ENCODE measurements at regions not wholly inside any gene's neighbourhood (a gene's known extent, or its start where the extent isn't known, plus 50 kb on each side); places are given as distances from the start of the nearest gene placed in this dataset.

DNA sequence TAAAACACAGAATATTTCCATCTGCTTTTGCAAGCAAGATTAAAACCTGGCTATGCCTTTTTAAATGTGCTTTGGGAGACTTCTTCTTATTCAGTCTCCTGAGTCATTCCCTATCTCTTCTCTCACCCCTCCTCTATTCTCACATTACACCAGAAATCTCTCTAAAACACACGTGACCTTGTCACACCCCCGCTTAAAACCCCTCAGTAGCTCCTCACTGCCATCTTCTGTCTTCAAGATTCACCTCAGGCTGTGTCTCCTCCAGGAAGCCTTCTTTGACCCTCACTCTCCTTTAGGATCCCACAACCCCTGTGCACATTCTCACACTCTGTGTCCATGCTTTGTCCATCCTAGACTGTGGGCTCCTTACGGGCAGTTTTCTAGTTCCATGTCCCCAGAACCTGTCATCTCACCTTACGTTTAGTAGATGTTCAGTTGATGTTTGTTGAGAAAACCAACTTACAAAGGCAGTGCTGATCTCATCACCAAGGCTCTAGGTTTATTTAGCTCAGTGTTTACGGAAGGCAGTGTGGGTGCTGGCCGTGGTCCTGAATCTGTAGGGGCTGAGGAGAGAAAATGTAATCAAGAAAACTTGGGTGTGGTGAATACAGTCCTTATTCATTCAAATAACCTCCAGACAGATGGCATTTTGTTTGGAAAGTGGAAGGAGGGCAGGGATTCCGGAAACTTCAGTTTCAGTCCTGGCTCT lies 143.5 kb downstream of the DMRTA2 start:
- no peak overlapping the region for H3K27ac ChIP-seq (ENCODE audit: low read depth, low read length)
- H3K79me2 ChIP-seq (ENCODE audit: control insufficient read depth, low read length) = no peaks in the 10 kb centered on the region
- no peak overlapping the region for H3K4me3 ChIP-seq (ENCODE audit: low read length)
- no peaks in the 10 kb centered on the region for H3K36me3 ChIP-seq (ENCODE audit: control insufficient read depth, low read length)
- H4K20me1 ChIP-seq (ENCODE audit: control insufficient read depth, insufficient read depth, low read depth, low read length) = no peaks in the 10 kb centered on the region
- H3K9me3 ChIP-seq (ENCODE audit: control insufficient read depth, insufficient read depth, low read length) = no peaks in the 10 kb centered on the region
- H3K9me2 ChIP-seq (replicated peaks; ENCODE audit: control insufficient read depth, low read length) = no peaks in the 10 kb centered on the region
- no peak overlapping the region for H3K4me2 ChIP-seq (ENCODE audit: low read length)
- no peaks in the 10 kb centered on the region for H3K4me1 ChIP-seq (ENCODE audit: control insufficient read depth, low read length)
- H3F3A ChIP-seq (ENCODE audit: control insufficient read depth, insufficient read depth) = no peaks in the 10 kb centered on the region
- 0 out of 2 replicates have a peak, but pooled peaks cover 7% of the 10 kb centered on the region for H3K27me3 ChIP-seq (ENCODE audit: control insufficient read depth, low read length)
- TF ChIP-seq EZH2phosphoT487 (IDR thresholded peaks at IDR 0.05; ENCODE audit: borderline replicate concordance, low read length) (no peak), CTCF (IDR thresholded peaks at IDR 0.05; ENCODE audit: low read depth, low read length, poor library complexity, severe bottlenecking) (no peak)

- no peaks in the 10 kb centered on the region for H3K9me2 ChIP-seq (replicated peaks; ENCODE audit: control insufficient read depth, low read length)
- TF ChIP-seq CTCF (IDR thresholded peaks at IDR 0.05; ENCODE audit: low read depth, low read length, poor library complexity, severe bottlenecking) (no peak), EZH2phosphoT487 (IDR thresholded peaks at IDR 0.05; ENCODE audit: borderline replicate concordance, low read length) (no peak)
- no peaks in the 10 kb centered on the region for H3K79me2 ChIP-seq (ENCODE audit: control insufficient read depth, low read length)
Observed at GRCh38 chr1:50278961-50279360, 144.3 kb downstream of the DMRTA2 start.

GRCh38 chr1:50278410-50278809 lies 144.8 kb downstream of the DMRTA2 start:
- Histone ChIP-seq H3K36me3 (ENCODE audit: control insufficient read depth, low read length) (no peaks in the 10 kb centered on the region), H3K4me1 (ENCODE audit: control insufficient read depth, low read length) (no peaks in the 10 kb centered on the region), H3K27ac (ENCODE audit: low read depth, low read length) (no peak overlapping the region), H4K20me1 (ENCODE audit: control insufficient read depth, insufficient read depth, low read depth, low read length) (no peaks in the 10 kb centered on the region), H3F3A (ENCODE audit: control insufficient read depth, insufficient read depth) (no peaks in the 10 kb centered on the region), H3K9me2 (replicated peaks; ENCODE audit: control insufficient read depth, low read length) (no peaks in the 10 kb centered on the region), H3K27me3 (ENCODE audit: control insufficient read depth, low read length) (0 out of 2 replicates have a peak, but pooled peaks cover 10% of the 10 kb centered on the region), H3K79me2 (ENCODE audit: control insufficient read depth, low read length) (no peaks in the 10 kb centered on the region), H3K4me2 (ENCODE audit: low read length) (no peak overlapping the region), H3K4me3 (ENCODE audit: low read length) (no peak overlapping the region), H3K9me3 (ENCODE audit: control insufficient read depth, insufficient read depth, low read length) (no peaks in the 10 kb centered on the region)
- TF ChIP-seq EZH2phosphoT487 (IDR thresholded peaks at IDR 0.05; ENCODE audit: borderline replicate concordance, low read length) = no peak

More at GRCh38 chr1:50278961-50279360, 144.3 kb downstream of the DMRTA2 start:
- H3K4me2 ChIP-seq (ENCODE audit: low read length) = no peak overlapping the region
- H3K4me3 ChIP-seq (ENCODE audit: low read length) = no peak overlapping the region
- no peak overlapping the region for H3K27ac ChIP-seq (ENCODE audit: low read depth, low read length)
- H3F3A ChIP-seq (ENCODE audit: control insufficient read depth, insufficient read depth) = no peaks in the 10 kb centered on the region
- 0 out of 2 replicates have a peak, but pooled peaks cover 8% of the 10 kb centered on the region for H3K27me3 ChIP-seq (ENCODE audit: control insufficient read depth, low read length)
- no peaks in the 10 kb centered on the region for H4K20me1 ChIP-seq (ENCODE audit: control insufficient read depth, insufficient read depth, low read depth, low read length)
- no peaks in the 10 kb centered on the region for H3K36me3 ChIP-seq (ENCODE audit: control insufficient read depth, low read length)
- H3K9me3 ChIP-seq (ENCODE audit: control insufficient read depth, insufficient read depth, low read length) = no peaks in the 10 kb centered on the region
- no peaks in the 10 kb centered on the region for H3K4me1 ChIP-seq (ENCODE audit: control insufficient read depth, low read length)

GRCh38 chr1:50275566-50275965 lies 147.7 kb downstream of the DMRTA2 start:
- no peaks in the 10 kb centered on the region for H3K4me1 ChIP-seq (ENCODE audit: control insufficient read depth, low read length)
- no peaks in the 10 kb centered on the region for H3K9me3 ChIP-seq (ENCODE audit: control insufficient read depth, insufficient read depth, low read length)
- H3K36me3 ChIP-seq (ENCODE audit: control insufficient read depth, low read length) = no peaks in the 10 kb centered on the region
- TF ChIP-seq EZH2phosphoT487 (IDR thresholded peaks at IDR 0.05; ENCODE audit: borderline replicate concordance, low read length) (no peak), CTCF (IDR thresholded peaks at IDR 0.05; ENCODE audit: low read depth, low read length, poor library complexity, severe bottlenecking) (no peak)
- H3F3A ChIP-seq (ENCODE audit: control insufficient read depth, insufficient read depth) = no peaks in the 10 kb centered on the region
- no peak overlapping the region for H3K4me2 ChIP-seq (ENCODE audit: low read length)
- no peak overlapping the region for H3K4me3 ChIP-seq (ENCODE audit: low read length)
- no peaks in the 10 kb centered on the region for H3K79me2 ChIP-seq (ENCODE audit: control insufficient read depth, low read length)
- no peak overlapping the region for H3K27ac ChIP-seq (ENCODE audit: low read depth, low read length)
- H3K9me2 ChIP-seq (replicated peaks; ENCODE audit: control insufficient read depth, low read length) = no peaks in the 10 kb centered on the region
- H4K20me1 ChIP-seq (ENCODE audit: control insufficient read depth, insufficient read depth, low read depth, low read length) = no peaks in the 10 kb centered on the region
- 0 out of 2 replicates have a peak, but pooled peaks cover 10% of the 10 kb centered on the region for H3K27me3 ChIP-seq (ENCODE audit: control insufficient read depth, low read length)

Data from DOHH2 (cell line).